ENCODE measurements at regions not wholly inside any gene's neighbourhood (a gene's known extent, or its start where the extent isn't known, plus 50 kb on each side); places are given as distances from the start of the nearest gene placed in this dataset.

- no peak for DNase-seq
These were observed 783.2 kb downstream of the RPA4 start for GRCh38 chrX:97666890-97667289.

GRCh38 chrX:97668126-97668525 is 784.4 kb downstream of the RPA4 start:
- DNase-seq: no peak

- DNase-seq: no peak
These were observed 788.4 kb downstream of the RPA4 start for GRCh38 chrX:97672138-97672537.

- no peak for DNase-seq
These were observed 788.9 kb downstream of the RPA4 start for GRCh38 chrX:97672608-97673007.

- no peak for DNase-seq
These were observed 789.4 kb downstream of the RPA4 start for GRCh38 chrX:97673135-97673534.

GRCh38 chrX:97682991-97683840 is 799.5 kb downstream of the RPA4 start:
- no peak for DNase-seq

- DNase-seq: peak in 2 of 58 donors; percentile 0
These were observed 802.0 kb downstream of the RPA4 start for GRCh38 chrX:97685753-97686152.

- no peak for DNase-seq
These were observed 808.3 kb downstream of the RPA4 start for GRCh38 chrX:97691901-97692455.

- no peak for DNase-seq
These were observed 808.9 kb downstream of the RPA4 start for GRCh38 chrX:97692575-97692974.

- no peak for DNase-seq
These were observed 816.8 kb downstream of the RPA4 start for GRCh38 chrX:97700547-97700946.

GRCh38 chrX:97704474-97704873 is 820.8 kb downstream of the RPA4 start:
- DNase-seq: no peak

GRCh38 chrX:97704881-97705280 is 821.2 kb downstream of the RPA4 start:
- DNase-seq: no peak

GRCh38 chrX:97705936-97706335 is 822.2 kb downstream of the RPA4 start:
- DNase-seq: no peak

GRCh38 chrX:97714072-97714471 is 830.4 kb downstream of the RPA4 start:
- DNase-seq: no peak

- DNase-seq: no peak
These were observed 844.5 kb downstream of the RPA4 start for GRCh38 chrX:97728215-97728614.

GRCh38 chrX:97740044-97740443 is 856.3 kb downstream of the RPA4 start:
- no peak for DNase-seq

- no peak for DNase-seq
These were observed 857.2 kb downstream of the RPA4 start for GRCh38 chrX:97740886-97741285.

GRCh38 chrX:97743014-97743413 is 859.3 kb downstream of the RPA4 start:
- DNase-seq: no peak

- DNase-seq: no peak
These were observed 863.6 kb downstream of the RPA4 start for GRCh38 chrX:97747346-97747745.

GRCh38 chrX:97751016-97751415 is 867.3 kb downstream of the RPA4 start:
- no peak for DNase-seq

- no peak for DNase-seq
These were observed 868.0 kb downstream of the RPA4 start for GRCh38 chrX:97751735-97752134.

GRCh38 chrX:97756879-97757278 is 873.2 kb downstream of the RPA4 start:
- DNase-seq: no peak

GRCh38 chrX:97763391-97763790 is 879.7 kb downstream of the RPA4 start:
- no peak for DNase-seq

All from anterior cingulate cortex (tissue), 58 donors.